GM23338 (cell line): ENCODE measurements at regions not wholly inside any gene's neighbourhood (a gene's known extent, or its start where the extent isn't known, plus 50 kb on each side); places are given as distances from the start of the nearest gene placed in this dataset.

ENCODE experiments used
- ATAC-seq: fragments of 200-7000 bp; cut with Tn5 transposase; 3 replicates; pipeline ENCODE4 v1.9.1; 2020
- DNase-seq: peaks from one replicate; pipeline ENCODE4 v3.0.0-alpha.2; 2015; ENCODE audit warnings: low spot score
- H2AFZ ChIP-seq: fragments of 200-600 bp; sonication (generic); 2 replicates; pipeline ENCODE4 v1.8.0; 2016; ENCODE audit warnings: antibody characterized with exemption, mild to moderate bottlenecking, moderate library complexity
- H3F3A ChIP-seq: fragments of 200-600 bp; sonication (generic); replicated peaks from 2 replicates; pipeline ENCODE4 v1.8.0; 2017; ENCODE audit warnings: antibody characterized with exemption, mixed run types, low read depth
- H3K27ac ChIP-seq: fragments of 200-600 bp; sonication (generic); 2 replicates; pipeline ENCODE4 v1.6.1; 2016; ENCODE audit warnings: low read depth
- H3K27me3 ChIP-seq: fragments of 200-600 bp; sonication (generic); 2 replicates; pipeline ENCODE4 v1.8.0; 2016; ENCODE audit warnings: mild to moderate bottlenecking, mixed run types, moderate library complexity; ENCODE audit not compliant: insufficient read depth
- H3K36me3 ChIP-seq: fragments of 200-600 bp; sonication (generic); 2 replicates; pipeline ENCODE4 v1.8.0; 2016; ENCODE audit warnings: mild to moderate bottlenecking; ENCODE audit not compliant: insufficient read depth
- H3K4me1 ChIP-seq: fragments of 200-600 bp; sonication (generic); 2 replicates; pipeline ENCODE4 v1.8.0; 2016; ENCODE audit warnings: mild to moderate bottlenecking, moderate library complexity; ENCODE audit not compliant: insufficient read depth
- H3K4me2 ChIP-seq: fragments of 200-600 bp; sonication (generic); 2 replicates; pipeline ENCODE4 v1.7.1; 2017; ENCODE audit warnings: mixed run types
- H3K4me3 ChIP-seq: fragments of 200-600 bp; sonication (generic); 2 replicates; pipeline ENCODE4 v1.6.1; 2016; ENCODE audit warnings: mixed run types
- H3K79me2 ChIP-seq: fragments of 200-600 bp; sonication (generic); replicated peaks from 2 replicates; pipeline ENCODE4 v1.8.0; 2017; ENCODE audit warnings: mild to moderate bottlenecking; ENCODE audit not compliant: insufficient read depth
- H3K9me2 ChIP-seq: fragments of 200-600 bp; sonication (generic); 2 replicates; pipeline ENCODE4 v1.8.0; 2017; ENCODE audit not compliant: insufficient read depth
- H4K20me1 ChIP-seq: fragments of 200-600 bp; sonication (generic); replicated peaks from 2 replicates; pipeline ENCODE4 v1.8.0; 2017; ENCODE audit warnings: mild to moderate bottlenecking; ENCODE audit not compliant: insufficient read depth
- H3K27ac Mint-ChIP-seq: 2 replicates; pipeline ENCODE4 v1.8.0; 2020; ENCODE audit warnings: inconsistent platforms, mild to moderate bottlenecking, moderate library complexity, mixed read lengths
- H3K27me3 Mint-ChIP-seq: 3 replicates; pipeline ENCODE4 v1.8.0; 2022; ENCODE audit warnings: low read depth, mild to moderate bottlenecking, moderate library complexity, mixed read lengths, inconsistent platforms; ENCODE audit not compliant: insufficient read depth, poor library complexity
- H3K36me3 Mint-ChIP-seq: 3 replicates; pipeline ENCODE4 v1.8.0; 2021; ENCODE audit warnings: low read depth, mild to moderate bottlenecking, inconsistent platforms, moderate library complexity, mixed read lengths
- H3K4me1 Mint-ChIP-seq: 3 replicates; pipeline ENCODE4 v1.8.0; 2020; ENCODE audit warnings: mild to moderate bottlenecking, inconsistent platforms, mixed read lengths
- H3K4me3 Mint-ChIP-seq: 3 replicates; pipeline ENCODE4 v1.8.0; 2021; ENCODE audit warnings: moderate library complexity, mild to moderate bottlenecking, inconsistent platforms, mixed read lengths
- H3K9me3 Mint-ChIP-seq: 3 replicates; pipeline ENCODE4 v1.8.0; 2020; ENCODE audit warnings: moderate library complexity, mild to moderate bottlenecking, inconsistent platforms, mixed read lengths
- CREB1 ChIP-seq: fragments of 250-450 bp; sonication (Bioruptor Pico); IDR thresholded peaks from 2 replicates; pipeline ENCODE4 v1.5.0; 2020; ENCODE audit warnings: low read depth, mild to moderate bottlenecking, moderate library complexity
- CTCF ChIP-seq, 2 experiments: fragments of 200-600 bp in 1 of 2; sonication (generic) in 1 of 2; conservative IDR thresholded peaks; 2 replicates each; pipeline versions ENCODE4 v1.5.1 to v1.6.1; 2016 to 2017; ENCODE audit warnings: antibody characterized with exemption in 2 of 2, low read depth in 2 of 2, mild to moderate bottlenecking in 2 of 2, moderate library complexity in 1 of 2
- ETS1 ChIP-seq: IDR thresholded peaks from 2 replicates; pipeline ENCODE4 v1.6.1; 2016; ENCODE audit warnings: antibody characterized with exemption
- EZH2 ChIP-seq: fragments of 200-600 bp; sonication (generic); IDR thresholded peaks from one replicate; pipeline ENCODE4 v1.8.0; 2017; ENCODE audit warnings: antibody characterized with exemption, mild to moderate bottlenecking, low read depth; ENCODE audit not compliant: unreplicated experiment
- EZH2phosphoT487 ChIP-seq: fragments of 200-600 bp; sonication (generic); IDR thresholded peaks from one replicate; pipeline ENCODE4 v1.8.1; 2018; ENCODE audit warnings: antibody characterized with exemption; ENCODE audit not compliant: unreplicated experiment
- JUNB ChIP-seq: IDR thresholded peaks from one replicate; pipeline ENCODE4 v1.6.1; 2016; ENCODE audit warnings: antibody characterized with exemption; ENCODE audit not compliant: unreplicated experiment
- NANOG ChIP-seq: IDR thresholded peaks from 2 replicates; pipeline ENCODE4 v1.6.1; 2016; ENCODE audit warnings: antibody characterized with exemption, borderline replicate concordance
- POLR2AphosphoS5 ChIP-seq: IDR thresholded peaks from 2 replicates; pipeline ENCODE4 v1.6.1; 2016; ENCODE audit warnings: antibody characterized with exemption, low read depth
- REST ChIP-seq: IDR thresholded peaks from one replicate; pipeline ENCODE4 v1.6.1; 2018; ENCODE audit warnings: antibody characterized with exemption; ENCODE audit not compliant: unreplicated experiment
- STAT1 ChIP-seq: IDR thresholded peaks from one replicate; pipeline ENCODE4 v1.6.1; 2016; ENCODE audit warnings: antibody characterized with exemption; ENCODE audit not compliant: unreplicated experiment
- ZNF114 ChIP-seq: fragments of 250-450 bp; sonication (Bioruptor Pico); IDR thresholded peaks from 2 replicates; pipeline ENCODE4 v1.5.0; 2020; ENCODE audit warnings: mild to moderate bottlenecking, moderate library complexity
- ZNF331 ChIP-seq: fragments of 250-450 bp; sonication (Bioruptor Pico); IDR thresholded peaks from 2 replicates; pipeline ENCODE4 v1.5.0; 2020; ENCODE audit warnings: low read depth, mild to moderate bottlenecking, moderate library complexity
- ZNF462 ChIP-seq: fragments of 250-450 bp; sonication (Bioruptor Pico); IDR thresholded peaks from 2 replicates; pipeline ENCODE4 v1.5.0; 2020; ENCODE audit warnings: mild to moderate bottlenecking, moderate library complexity

- ATAC-seq (no peak), DNase-seq (no peak)
- Histone ChIP-seq H3K27me3 (no peaks in the 10 kb centered on the region), H3K4me3 (no peak overlapping the region), H3K4me2 (no peak overlapping the region), H2AFZ (no peak overlapping the region), H3K4me1 (no peaks in the 10 kb centered on the region; the same call in 1 of the 2 replicates), H3K79me2 (no peaks in the 10 kb centered on the region), H3K9me2 (peaks cover 6% of the 10 kb centered on the region; the same call in 1 of the 2 replicates), H3F3A (no peaks in the 10 kb centered on the region), H4K20me1 (no peaks in the 10 kb centered on the region), H3K27ac (no peak overlapping the region), H3K36me3 (no peaks in the 10 kb centered on the region)
- H3K9me3 Mint-ChIP-seq = peaks cover 3% of the 10 kb centered on the region; the same call in 1 of the 3 replicates
- H3K27ac Mint-ChIP-seq = no peak overlapping the region
- no peaks in the 10 kb centered on the region for H3K36me3 Mint-ChIP-seq
- no peak overlapping the region for H3K4me3 Mint-ChIP-seq
- H3K4me1 Mint-ChIP-seq = peaks cover 3% of the 10 kb centered on the region; the same call in 2 of the 3 replicates
- TF ChIP-seq REST (no peak), EZH2 (no peak), ZNF331 (CRISPR knock-in tag) (no peak), JUNB (no peak), POLR2AphosphoS5 (no peak), EZH2phosphoT487 (no peak), STAT1 (no peak), ZNF114 (no peak), NANOG (no peak), CREB1 (no peak), CTCF (conservative IDR thresholded peaks at IDR 0.05; ENCODE audit: low read depth in 2 of 2) (no peak), ZNF462 (CRISPR knock-in tag) (no peak), ETS1 (no peak)
- no peaks in the 10 kb centered on the region for H3K27me3 Mint-ChIP-seq
Observed at GRCh38 chr3:112755845-112756613, 90.6 kb downstream of the CD200R1L start.
